ENCODE measurements at regions not wholly inside any gene's neighbourhood (a gene's known extent, or its start where the extent isn't known, plus 50 kb on each side); places are given as distances from the start of the nearest gene placed in this dataset.

DNA sequence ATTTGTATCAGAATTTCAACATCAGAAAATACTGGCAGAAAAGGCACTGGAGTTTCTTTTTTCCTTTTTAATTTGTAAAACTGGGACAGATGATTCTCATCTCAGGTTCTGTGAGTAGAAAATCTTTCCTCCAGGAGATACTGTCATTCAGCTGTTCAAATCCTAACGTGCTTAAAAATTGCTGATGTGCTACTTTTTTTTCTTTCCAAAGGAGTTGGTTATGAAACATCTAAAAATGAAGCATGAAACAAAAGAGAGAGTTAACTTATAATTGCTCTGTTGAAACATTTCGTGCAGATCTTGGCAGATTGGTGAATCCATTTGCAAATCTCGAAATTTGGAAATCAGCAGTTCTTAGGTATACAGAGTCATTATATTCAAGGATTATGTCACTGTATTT, 622.6 kb downstream of the RNF144B start:
- no peaks in the 10 kb centered on the region for H3K27me3 ChIP-seq (ENCODE audit: control insufficient read depth in 2 of 2, insufficient read depth in 2 of 2, low read length in 2 of 2)
- no peak overlapping the region for H3K9ac ChIP-seq (ENCODE audit: insufficient read depth, low read length, poor library complexity, severe bottlenecking)
- Mint-ChIP-seq H3K4me1 (no peaks in the 10 kb centered on the region), H3K4me3 (no peak overlapping the region), H3K9me3 (peaks cover 0 to 5% (median 0%) of the 10 kb centered on the region in 7 donors), H3K36me3 (no peaks in the 10 kb centered on the region), H3K27me3 (ENCODE audit: low read depth in 3 of 3) (no peaks in the 10 kb centered on the region), H3K27ac (no peak overlapping the region)
- H3K27ac ChIP-seq (ENCODE audit: low read depth in 1 of 2, low read length in 2 of 2) = no peak overlapping the region
- H3K4me3 ChIP-seq (replicated peaks in 1 of 3; ENCODE audit: low read depth in 2 of 3, low read length in 3 of 3) = no peak overlapping the region
- DNase-seq = no peak
- TF ChIP-seq, protein P1, sequence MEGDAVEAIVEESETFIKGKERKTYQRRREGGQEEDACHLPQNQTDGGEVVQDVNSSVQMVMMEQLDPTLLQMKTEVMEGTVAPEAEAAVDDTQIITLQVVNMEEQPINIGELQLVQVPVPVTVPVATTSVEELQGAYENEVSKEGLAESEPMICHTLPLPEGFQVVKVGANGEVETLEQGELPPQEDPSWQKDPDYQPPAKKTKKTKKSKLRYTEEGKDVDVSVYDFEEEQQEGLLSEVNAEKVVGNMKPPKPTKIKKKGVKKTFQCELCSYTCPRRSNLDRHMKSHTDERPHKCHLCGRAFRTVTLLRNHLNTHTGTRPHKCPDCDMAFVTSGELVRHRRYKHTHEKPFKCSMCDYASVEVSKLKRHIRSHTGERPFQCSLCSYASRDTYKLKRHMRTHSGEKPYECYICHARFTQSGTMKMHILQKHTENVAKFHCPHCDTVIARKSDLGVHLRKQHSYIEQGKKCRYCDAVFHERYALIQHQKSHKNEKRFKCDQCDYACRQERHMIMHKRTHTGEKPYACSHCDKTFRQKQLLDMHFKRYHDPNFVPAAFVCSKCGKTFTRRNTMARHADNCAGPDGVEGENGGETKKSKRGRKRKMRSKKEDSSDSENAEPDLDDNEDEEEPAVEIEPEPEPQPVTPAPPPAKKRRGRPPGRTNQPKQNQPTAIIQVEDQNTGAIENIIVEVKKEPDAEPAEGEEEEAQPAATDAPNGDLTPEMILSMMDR (IDR thresholded peaks at IDR 0.05) = no peak
- WGBS (ENCODE audit: insufficient coverage) = no CpG with 5 or more reads among the region's 3 CpGs
- no peak overlapping the region for H3K4me2 ChIP-seq (replicated peaks; ENCODE audit: extremely low read depth, low read length, poor library complexity, severe bottlenecking)
- no peaks in the 10 kb centered on the region for H3K4me1 ChIP-seq (ENCODE audit: control insufficient read depth in 1 of 2, insufficient read depth in 2 of 2, low read length in 2 of 2)
- no peak overlapping the region for H2AFZ ChIP-seq (ENCODE audit: insufficient read depth, low read depth, low read length, poor library complexity, severe bottlenecking)
- no peaks in the 10 kb centered on the region for H3K79me2 ChIP-seq (ENCODE audit: insufficient read depth, low read length)
- intact Hi-C loops (cut with micrococcal nuclease) = no loop called here
- H3K36me3 ChIP-seq (replicated peaks in 1 of 2; ENCODE audit: control insufficient read depth in 1 of 2, insufficient read depth in 2 of 2, low read length in 2 of 2) = no peaks in the 10 kb centered on the region
- no peaks in the 10 kb centered on the region for H3K9me3 ChIP-seq (replicated peaks in 1 of 2; ENCODE audit: control insufficient read depth in 1 of 2, insufficient read depth in 1 of 2, low read length in 2 of 2)
- no peaks in the 10 kb centered on the region for H4K20me1 ChIP-seq (ENCODE audit: insufficient read depth, low read length)

DNA sequence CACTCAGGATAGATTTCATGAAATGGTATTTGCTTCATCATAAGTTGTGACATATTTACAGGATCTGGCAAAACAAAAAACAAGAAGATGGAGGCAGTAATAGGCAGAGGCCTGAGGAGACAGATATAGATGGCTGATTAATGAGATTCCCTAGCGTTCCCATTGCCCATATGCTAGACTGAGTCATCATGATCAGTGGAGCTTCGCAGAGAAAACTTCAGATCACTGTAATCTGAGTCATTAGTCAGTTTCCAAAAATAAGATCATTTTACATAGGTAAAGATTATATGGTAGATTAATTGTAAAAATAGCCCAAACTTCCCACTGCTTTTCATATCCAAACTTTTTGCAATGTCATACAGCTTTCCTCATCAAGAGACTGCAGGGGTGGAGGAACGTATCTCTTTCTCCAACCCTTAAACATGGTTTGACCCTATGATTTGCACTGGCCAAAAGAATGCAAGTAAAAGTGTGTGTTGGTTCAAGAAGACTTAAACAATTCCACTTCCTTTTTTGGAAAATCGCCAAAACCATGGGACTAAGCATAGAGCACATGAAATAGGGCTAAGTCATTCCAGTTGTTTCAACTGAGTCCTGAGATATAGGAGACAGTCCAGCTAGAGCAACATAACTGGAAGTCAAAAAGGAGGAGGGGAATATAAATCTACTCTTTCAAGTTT, 626.0 kb downstream of the RNF144B start:
- Mint-ChIP-seq H3K27me3 (ENCODE audit: low read depth in 3 of 3) (no peaks in the 10 kb centered on the region), H3K27ac (no peak overlapping the region), H3K36me3 (no peaks in the 10 kb centered on the region), H3K4me1 (no peaks in the 10 kb centered on the region), H3K4me3 (no peak overlapping the region), H3K9me3 (no peaks in the 10 kb centered on the region)
- H2AFZ ChIP-seq (ENCODE audit: insufficient read depth, low read depth, low read length, poor library complexity, severe bottlenecking) = no peak overlapping the region
- no peaks in the 10 kb centered on the region for H3K9me3 ChIP-seq (replicated peaks in 1 of 2; ENCODE audit: control insufficient read depth in 1 of 2, insufficient read depth in 1 of 2, low read length in 2 of 2)
- H3K4me1 ChIP-seq (ENCODE audit: control insufficient read depth in 1 of 2, insufficient read depth in 2 of 2, low read length in 2 of 2) = no peaks in the 10 kb centered on the region
- no peak overlapping the region for H3K27ac ChIP-seq (ENCODE audit: low read depth in 1 of 2, low read length in 2 of 2)
- intact Hi-C loops (cut with micrococcal nuclease) = no loop called here
- H3K4me2 ChIP-seq (replicated peaks; ENCODE audit: extremely low read depth, low read length, poor library complexity, severe bottlenecking) = no peak overlapping the region
- 100% methylated on average over 1 of the region's 4 CpGs for WGBS (ENCODE audit: insufficient coverage)
- no peaks in the 10 kb centered on the region for H3K27me3 ChIP-seq (ENCODE audit: control insufficient read depth in 2 of 2, insufficient read depth in 2 of 2, low read length in 2 of 2)
- DNase-seq = no peak
- H3K4me3 ChIP-seq (replicated peaks in 1 of 3; ENCODE audit: low read depth in 2 of 3, low read length in 3 of 3) = no peak overlapping the region
- H4K20me1 ChIP-seq (ENCODE audit: insufficient read depth, low read length) = no peaks in the 10 kb centered on the region
- no peaks in the 10 kb centered on the region for H3K36me3 ChIP-seq (replicated peaks in 1 of 2; ENCODE audit: control insufficient read depth in 1 of 2, insufficient read depth in 2 of 2, low read length in 2 of 2)
- H3K79me2 ChIP-seq (ENCODE audit: insufficient read depth, low read length) = no peaks in the 10 kb centered on the region
- TF ChIP-seq, protein P1 (IDR thresholded peaks at IDR 0.05) = no peak
- H3K9ac ChIP-seq (ENCODE audit: insufficient read depth, low read length, poor library complexity, severe bottlenecking) = no peak overlapping the region

Measured in CD14-positive monocyte (primary cell).